ENCODE measurements at regions not wholly inside any gene's neighbourhood (a gene's known extent, or its start where the extent isn't known, plus 50 kb on each side); places are given as distances from the start of the nearest gene placed in this dataset.
"Not testable (repeated sequence)": the region's sequence is repeated elsewhere in the genome, so short reads cannot be mapped to it uniquely, and the experiment has no call there.

- H3K9me3 ChIP-seq (ENCODE audit: control insufficient read depth in 1 of 2, low read length in 2 of 2); H3K36me3 ChIP-seq (ENCODE audit: insufficient read depth, low read length); POLR2A ChIA-PET (ENCODE audit: partially characterized antibody); H3K27me3 ChIP-seq (ENCODE audit: insufficient read depth, low read length); H3K36me3 Mint-ChIP-seq; H3K27ac ChIP-seq (ENCODE audit: low read depth, low read length); H3K4me1 Mint-ChIP-seq; H3K4me1 ChIP-seq (ENCODE audit: insufficient read depth, low read length); H3K27ac Mint-ChIP-seq; intact Hi-C loops (cut with micrococcal nuclease); H3K4me3 ChIP-seq (ENCODE audit: low read length in 2 of 2); H3K4me3 Mint-ChIP-seq; H3K9me3 Mint-ChIP-seq; DNase-seq: not testable (repeated sequence)
- CTCF ChIA-PET (ENCODE audit: partially characterized antibody) = interaction anchor here (0.7 to 3.2 kb wide), 5 partner anchors 10 to 316 kb away, joined by 3 to 21 read pairs (median 3); no protein-coding TSS in a partner anchor
- peaks cover 13 to 38% of the 10 kb centered on the region in 2 donors for H3K27me3 Mint-ChIP-seq
Observed at GRCh38 chr18:59079687-59080501, 59.8 kb upstream of the SEC11C start.

DNA sequence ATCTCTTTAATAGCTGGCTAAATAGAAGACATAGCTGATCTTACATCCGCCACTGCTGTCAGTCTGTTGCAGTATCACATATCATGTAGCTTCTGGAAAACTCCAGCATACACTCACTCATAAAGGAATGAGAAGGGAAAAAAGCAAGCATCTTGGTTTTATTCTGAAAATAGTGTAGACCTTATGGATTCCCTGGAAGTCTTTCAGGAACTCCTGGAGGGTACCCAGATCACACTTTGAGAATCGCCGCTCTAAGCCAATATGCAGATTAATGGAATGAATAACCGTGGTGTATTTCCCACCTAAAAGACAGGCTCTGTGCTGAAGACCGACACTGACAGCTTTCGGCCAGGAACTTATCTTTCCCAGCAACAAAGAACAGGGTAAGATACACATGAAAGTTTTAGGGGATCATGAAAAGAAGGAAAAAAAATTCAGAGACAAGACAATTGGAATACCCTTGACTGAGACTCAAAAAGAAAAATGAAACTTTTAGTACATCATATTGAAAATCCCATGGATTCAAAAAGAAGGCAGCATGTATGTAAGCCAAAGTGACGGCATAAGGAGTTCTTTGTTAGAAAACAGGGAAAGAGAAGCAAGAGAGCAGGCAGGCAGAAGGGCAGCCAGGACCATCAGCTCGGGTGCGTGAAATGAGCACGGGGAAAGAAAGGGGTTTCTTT is 56.4 kb upstream of the SEC11C start:
- H3K27me3 Mint-ChIP-seq = peaks cover 13 to 29% of the 10 kb centered on the region in 2 donors
- peaks cover 8 to 18% (median 12%) of the 10 kb centered on the region in 4 donors for H3K4me1 Mint-ChIP-seq
- peaks cover 18% of the 10 kb centered on the region for H3K4me1 ChIP-seq (ENCODE audit: insufficient read depth, low read length)
- H3K9me3 Mint-ChIP-seq = no peaks in the 10 kb centered on the region
- intact Hi-C loops (cut with micrococcal nuclease) = no loop called here
- H3K27ac ChIP-seq (ENCODE audit: low read depth, low read length) = no peak overlapping the region
- no peak for DNase-seq
- no peaks in the 10 kb centered on the region for H3K9me3 ChIP-seq (ENCODE audit: control insufficient read depth in 1 of 2, low read length in 2 of 2)
- H3K27ac Mint-ChIP-seq = peak overlapping the region in 1 of 7 donors; percentile 31
- peak overlapping the region in 1 of 8 donors; percentile 31 for H3K4me3 Mint-ChIP-seq
- peaks cover 10% of the 10 kb centered on the region for H3K27me3 ChIP-seq (ENCODE audit: insufficient read depth, low read length)
- no peak overlapping the region for H3K4me3 ChIP-seq (ENCODE audit: low read length in 2 of 2)
- ChIA-PET POLR2A (ENCODE audit: partially characterized antibody) (no interaction called here), CTCF (ENCODE audit: partially characterized antibody) (interaction anchor here (0.9 to 6.0 kb wide), 7 partner anchors 10 to 359 kb away, joined by 3 to 59 read pairs (median 4); no protein-coding TSS in a partner anchor)
- H3K36me3 Mint-ChIP-seq = no peaks in the 10 kb centered on the region
- no peaks in the 10 kb centered on the region for H3K36me3 ChIP-seq (ENCODE audit: insufficient read depth, low read length)

DNA sequence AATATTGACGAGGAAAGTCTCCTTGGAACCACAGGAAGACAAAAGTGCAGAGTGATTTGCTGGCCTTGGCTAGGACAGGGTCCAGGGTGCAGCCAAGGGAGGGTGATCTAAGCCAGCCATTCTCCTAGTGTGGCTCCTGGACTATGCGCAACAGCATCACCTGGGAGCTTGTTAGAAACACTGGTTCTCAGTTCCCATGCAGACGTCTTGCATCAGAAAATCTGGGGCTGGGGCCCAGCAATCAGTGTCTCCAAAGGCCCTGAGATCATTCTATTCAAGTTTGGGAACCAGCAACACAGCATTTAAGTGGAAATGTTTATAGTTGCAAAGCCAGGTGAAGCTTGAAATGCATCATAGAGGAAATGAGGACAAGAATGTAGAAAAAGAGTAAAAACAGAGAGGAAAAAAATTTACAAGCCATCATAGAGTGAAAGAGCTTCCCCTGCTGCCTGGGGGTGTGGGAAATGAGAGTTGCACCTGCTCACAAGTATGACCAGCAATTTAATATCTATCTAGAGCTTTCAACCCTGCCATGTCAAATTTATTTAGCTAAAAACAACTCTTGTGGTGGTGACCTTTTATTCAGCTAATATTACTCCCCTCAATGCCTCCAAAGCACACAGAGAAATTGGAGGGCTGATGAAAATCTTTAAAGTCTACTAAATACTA is 54.4 kb upstream of the SEC11C start:
- ChIA-PET CTCF (ENCODE audit: partially characterized antibody) (interaction anchor here (0.9 to 6.0 kb wide), 19 partner anchors 8 to 321 kb away, joined by 3 to 59 read pairs (median 3); partner anchors contain the start of gene LMAN1), POLR2A (ENCODE audit: partially characterized antibody) (no interaction called here)
- Mint-ChIP-seq H3K4me1 (peaks cover 8 to 18% (median 12%) of the 10 kb centered on the region in 4 donors), H3K36me3 (no peaks in the 10 kb centered on the region), H3K27ac (peak overlapping the region in 1 of 7 donors; percentile 9), H3K27me3 (peaks cover 15 to 21% of the 10 kb centered on the region in 2 donors), H3K4me3 (no peak overlapping the region), H3K9me3 (no peaks in the 10 kb centered on the region)
- Histone ChIP-seq H3K36me3 (ENCODE audit: insufficient read depth, low read length) (no peaks in the 10 kb centered on the region), H3K27me3 (ENCODE audit: insufficient read depth, low read length) (peaks cover 10% of the 10 kb centered on the region), H3K4me3 (ENCODE audit: low read length in 2 of 2) (no peak overlapping the region), H3K9me3 (ENCODE audit: control insufficient read depth in 1 of 2, low read length in 2 of 2) (no peaks in the 10 kb centered on the region), H3K4me1 (ENCODE audit: insufficient read depth, low read length) (peaks cover 18% of the 10 kb centered on the region), H3K27ac (ENCODE audit: low read depth, low read length) (no peak overlapping the region)
- no peak for DNase-seq
- intact Hi-C loops (cut with micrococcal nuclease) = loop anchor here (2.0 kb wide), 1 partner anchor 318 kb away; no protein-coding TSS in a partner anchor

GRCh38 chr18:59085797-59086196 is 53.9 kb upstream of the SEC11C start:
- intact Hi-C loops (cut with micrococcal nuclease) = loop anchor here (2.0 kb wide), 1 partner anchor 317 kb away; no protein-coding TSS in a partner anchor
- Histone ChIP-seq H3K9me3 (ENCODE audit: control insufficient read depth in 1 of 2, low read length in 2 of 2) (no peaks in the 10 kb centered on the region), H3K27ac (ENCODE audit: low read depth, low read length) (no peak overlapping the region), H3K4me1 (ENCODE audit: insufficient read depth, low read length) (peaks cover 18% of the 10 kb centered on the region), H3K4me3 (ENCODE audit: low read length in 2 of 2) (no peak overlapping the region), H3K36me3 (ENCODE audit: insufficient read depth, low read length) (no peaks in the 10 kb centered on the region), H3K27me3 (ENCODE audit: insufficient read depth, low read length) (peaks cover 10% of the 10 kb centered on the region)
- Mint-ChIP-seq H3K9me3 (no peaks in the 10 kb centered on the region), H3K36me3 (no peaks in the 10 kb centered on the region), H3K27me3 (peaks cover 15 to 20% of the 10 kb centered on the region in 2 donors), H3K4me1 (peaks cover 8 to 18% (median 12%) of the 10 kb centered on the region in 4 donors), H3K27ac (no peak overlapping the region), H3K4me3 (no peak overlapping the region)
- ChIA-PET CTCF (ENCODE audit: partially characterized antibody) (interaction anchor here (0.9 to 6.0 kb wide), 13 partner anchors 8 to 322 kb away, joined by 3 to 59 read pairs (median 3); partner anchors contain the start of gene LMAN1), POLR2A (ENCODE audit: partially characterized antibody) (no interaction called here)
- no peak for DNase-seq

GRCh38 chr18:59086522-59086921 is 53.2 kb upstream of the SEC11C start:
- peaks cover 8 to 18% (median 12%) of the 10 kb centered on the region in 4 donors for H3K4me1 Mint-ChIP-seq
- no peak overlapping the region for H3K4me3 ChIP-seq (ENCODE audit: low read length in 2 of 2)
- no peak overlapping the region for H3K4me3 Mint-ChIP-seq
- ChIA-PET POLR2A (ENCODE audit: partially characterized antibody) (no interaction called here), CTCF (ENCODE audit: partially characterized antibody) (interaction anchor here (0.6 to 6.0 kb wide), 8 partner anchors 14 to 323 kb away, joined by 3 to 59 read pairs (median 4); partner anchors contain the start of gene LMAN1)
- H3K36me3 ChIP-seq (ENCODE audit: insufficient read depth, low read length) = no peaks in the 10 kb centered on the region
- H3K9me3 ChIP-seq (ENCODE audit: control insufficient read depth in 1 of 2, low read length in 2 of 2) = no peaks in the 10 kb centered on the region
- H3K9me3 Mint-ChIP-seq = no peaks in the 10 kb centered on the region
- DNase-seq = no peak
- no peak overlapping the region for H3K27ac Mint-ChIP-seq
- H3K27me3 ChIP-seq (ENCODE audit: insufficient read depth, low read length) = peaks cover 10% of the 10 kb centered on the region
- peaks cover 15 to 18% of the 10 kb centered on the region in 2 donors for H3K27me3 Mint-ChIP-seq
- H3K4me1 ChIP-seq (ENCODE audit: insufficient read depth, low read length) = peaks cover 18% of the 10 kb centered on the region
- no peaks in the 10 kb centered on the region for H3K36me3 Mint-ChIP-seq
- intact Hi-C loops (cut with micrococcal nuclease) = no loop called here
- H3K27ac ChIP-seq (ENCODE audit: low read depth, low read length) = no peak overlapping the region

DNA sequence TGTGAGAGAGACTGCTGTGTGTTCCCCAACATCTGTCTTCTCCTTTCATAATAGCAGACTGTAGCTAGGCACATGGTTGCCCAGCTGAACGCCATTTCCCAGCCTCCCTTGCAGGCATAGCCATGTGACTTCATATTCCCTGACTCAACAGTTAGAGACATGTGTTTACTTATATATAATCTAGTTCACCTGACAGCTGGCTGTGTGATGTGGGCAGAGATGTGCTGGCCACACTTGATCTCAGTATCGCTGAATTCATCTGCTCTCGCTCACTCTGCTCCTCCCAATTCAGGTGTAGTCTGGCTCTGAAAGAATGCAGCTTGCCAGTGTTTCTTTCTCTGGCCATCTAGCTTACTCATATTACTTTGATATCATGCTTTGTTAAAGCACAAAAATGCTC is 52.3 kb upstream of the SEC11C start:
- intact Hi-C loops (cut with micrococcal nuclease) = no loop called here
- ChIA-PET POLR2A (ENCODE audit: partially characterized antibody) (no interaction called here), CTCF (ENCODE audit: partially characterized antibody) (interaction anchor here (0.6 to 6.0 kb wide), 5 partner anchors 13 to 323 kb away, joined by 3 to 59 read pairs (median 7); no protein-coding TSS in a partner anchor)
- Mint-ChIP-seq H3K4me1 (peaks cover 8 to 18% (median 12%) of the 10 kb centered on the region in 4 donors), H3K9me3 (no peaks in the 10 kb centered on the region), H3K27me3 (peaks cover 16 to 18% of the 10 kb centered on the region in 2 donors), H3K4me3 (peak overlapping the region in 1 of 8 donors; percentile 2), H3K27ac (peak overlapping the region in 5 of 7 donors; percentile 6 to 81 (median 38)), H3K36me3 (no peaks in the 10 kb centered on the region)
- Histone ChIP-seq H3K9me3 (ENCODE audit: control insufficient read depth in 1 of 2, low read length in 2 of 2) (no peaks in the 10 kb centered on the region), H3K36me3 (ENCODE audit: insufficient read depth, low read length) (no peaks in the 10 kb centered on the region), H3K27me3 (ENCODE audit: insufficient read depth, low read length) (peaks cover 10% of the 10 kb centered on the region), H3K4me3 (ENCODE audit: low read length in 2 of 2) (no peak overlapping the region), H3K4me1 (ENCODE audit: insufficient read depth, low read length) (peaks cover 18% of the 10 kb centered on the region), H3K27ac (ENCODE audit: low read depth, low read length) (no peak overlapping the region)
- peak; percentile 24 to 58 (median 54) for DNase-seq
